ENCODE measurements at regions not wholly inside any gene's neighbourhood (a gene's known extent, or its start where the extent isn't known, plus 50 kb on each side); places are given as distances from the start of the nearest gene placed in this dataset.

DNA sequence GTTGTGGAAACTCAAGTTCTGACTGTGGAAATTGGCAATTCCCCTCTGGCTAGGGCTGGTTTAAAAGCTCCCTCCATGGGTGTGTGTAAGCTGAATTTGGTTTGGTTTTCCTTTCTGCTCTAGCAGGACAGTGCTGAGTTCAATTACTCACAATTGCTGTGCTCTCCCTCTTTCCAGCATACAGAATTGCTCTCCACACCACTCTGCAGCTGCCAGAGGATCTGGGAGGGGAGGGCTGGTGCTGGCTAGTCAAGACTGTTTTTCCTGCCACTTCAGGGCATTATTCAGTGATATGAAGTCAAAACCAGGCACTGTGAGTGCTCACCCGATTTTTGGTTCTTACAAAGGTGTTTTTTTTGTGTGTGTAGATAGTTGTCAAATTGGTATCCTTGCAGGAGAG is 336.9 kb upstream of the SLC24A2 start:
- no peak overlapping the region for H3K27ac ChIP-seq (ENCODE audit: low read length in 2 of 2)
- no peak overlapping the region for H3K4me3 ChIP-seq (ENCODE audit: control extremely low read depth in 1 of 5, extremely low read depth in 1 of 5, insufficient read depth in 1 of 5, low read depth in 2 of 5, low read length in 4 of 5)
- ATAC-seq (ENCODE audit: low read depth) (no peak), DNase-seq (no peak)
- H3K4me3 Mint-ChIP-seq: no peak overlapping the region
- intact Hi-C loops (cut with micrococcal nuclease): no loop called here
- H3K9me3 Mint-ChIP-seq (ENCODE audit: insufficient read depth): no peaks in the 10 kb centered on the region
- no peaks in the 10 kb centered on the region for H4K20me1 ChIP-seq (ENCODE audit: control insufficient read depth, insufficient read depth, low read length, poor library complexity, severe bottlenecking)
- no peak overlapping the region for H3K9ac ChIP-seq (ENCODE audit: low read length)
- WGBS (ENCODE audit: insufficient coverage): no CpG with 5 or more reads among the region's 1 CpG
- ChIA-PET CTCF (no interaction called here), POLR2A (no interaction called here)
- no peak overlapping the region for H2AFZ ChIP-seq (ENCODE audit: insufficient read depth, low read depth, low read length, poor library complexity, severe bottlenecking)
- no peaks in the 10 kb centered on the region for H3K79me2 ChIP-seq (ENCODE audit: control insufficient read depth, insufficient read depth, low read length)
- no peak overlapping the region for H3K4me2 ChIP-seq (replicated peaks; ENCODE audit: low read depth, low read length, poor library complexity, severe bottlenecking)
- H3K27me3 ChIP-seq (replicated peaks in 1 of 4; ENCODE audit: control extremely low read depth in 1 of 4, control insufficient read depth in 3 of 4, insufficient read depth in 4 of 4, low read length in 3 of 4): no peaks in the 10 kb centered on the region
- no peak overlapping the region for H3K27ac Mint-ChIP-seq
- no peaks in the 10 kb centered on the region for H3K4me1 Mint-ChIP-seq
- no peaks in the 10 kb centered on the region for H3K36me3 ChIP-seq (replicated peaks in 1 of 2; ENCODE audit: control extremely low read depth in 1 of 2, control insufficient read depth in 1 of 2, extremely low read depth in 1 of 2, insufficient read depth in 2 of 2, low read length in 1 of 2)
- no peaks in the 10 kb centered on the region for H3K9me3 ChIP-seq (ENCODE audit: control extremely low read depth in 1 of 3, control insufficient read depth in 2 of 3, insufficient read depth in 1 of 3, low read length in 2 of 3)
- H3K27me3 Mint-ChIP-seq: peaks cover 2% of the 10 kb centered on the region
- H3K4me1 ChIP-seq (ENCODE audit: control insufficient read depth in 2 of 2, insufficient read depth in 2 of 2, low read length in 2 of 2): no peaks in the 10 kb centered on the region
- TF ChIP-seq, protein P1, sequence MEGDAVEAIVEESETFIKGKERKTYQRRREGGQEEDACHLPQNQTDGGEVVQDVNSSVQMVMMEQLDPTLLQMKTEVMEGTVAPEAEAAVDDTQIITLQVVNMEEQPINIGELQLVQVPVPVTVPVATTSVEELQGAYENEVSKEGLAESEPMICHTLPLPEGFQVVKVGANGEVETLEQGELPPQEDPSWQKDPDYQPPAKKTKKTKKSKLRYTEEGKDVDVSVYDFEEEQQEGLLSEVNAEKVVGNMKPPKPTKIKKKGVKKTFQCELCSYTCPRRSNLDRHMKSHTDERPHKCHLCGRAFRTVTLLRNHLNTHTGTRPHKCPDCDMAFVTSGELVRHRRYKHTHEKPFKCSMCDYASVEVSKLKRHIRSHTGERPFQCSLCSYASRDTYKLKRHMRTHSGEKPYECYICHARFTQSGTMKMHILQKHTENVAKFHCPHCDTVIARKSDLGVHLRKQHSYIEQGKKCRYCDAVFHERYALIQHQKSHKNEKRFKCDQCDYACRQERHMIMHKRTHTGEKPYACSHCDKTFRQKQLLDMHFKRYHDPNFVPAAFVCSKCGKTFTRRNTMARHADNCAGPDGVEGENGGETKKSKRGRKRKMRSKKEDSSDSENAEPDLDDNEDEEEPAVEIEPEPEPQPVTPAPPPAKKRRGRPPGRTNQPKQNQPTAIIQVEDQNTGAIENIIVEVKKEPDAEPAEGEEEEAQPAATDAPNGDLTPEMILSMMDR (IDR thresholded peaks at IDR 0.05): no peak
- TF ChIP-seq EZH2 (IDR thresholded peaks at IDR 0.05; ENCODE audit: borderline replicate concordance, insufficient read depth, low read depth, low read length, poor library complexity, severe bottlenecking): no peak

DNA sequence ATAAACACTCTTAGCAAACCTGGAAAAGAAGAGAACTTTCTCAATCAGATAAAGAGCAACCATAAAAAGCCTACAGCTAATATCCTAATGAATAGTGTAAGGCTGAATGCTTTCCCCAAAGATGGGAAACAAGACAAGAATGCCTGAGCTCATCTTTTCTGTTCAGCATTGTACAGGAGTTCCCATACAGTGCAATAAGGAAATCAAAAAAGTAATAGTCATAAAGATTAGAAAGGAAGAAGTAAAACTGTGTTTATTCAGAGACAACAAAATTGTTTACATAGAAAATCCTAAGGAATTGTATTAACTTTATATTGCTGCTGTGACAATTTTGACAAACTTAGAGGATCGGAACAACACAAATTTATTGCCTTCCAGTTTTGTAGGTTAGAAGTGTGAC is 330.7 kb upstream of the SLC24A2 start:
- H3K4me1 ChIP-seq (ENCODE audit: control insufficient read depth in 2 of 2, insufficient read depth in 2 of 2, low read length in 2 of 2): no peaks in the 10 kb centered on the region
- H3K4me3 ChIP-seq (ENCODE audit: control extremely low read depth in 1 of 5, extremely low read depth in 1 of 5, insufficient read depth in 1 of 5, low read depth in 2 of 5, low read length in 4 of 5): no peak overlapping the region
- Mint-ChIP-seq H3K4me1 (peaks cover 4% of the 10 kb centered on the region), H3K9me3 (ENCODE audit: insufficient read depth) (peaks cover 8% of the 10 kb centered on the region), H3K27me3 (peaks cover 2% of the 10 kb centered on the region), H3K27ac (no peak overlapping the region), H3K4me3 (no peak overlapping the region)
- no peak overlapping the region for H2AFZ ChIP-seq (ENCODE audit: insufficient read depth, low read depth, low read length, poor library complexity, severe bottlenecking)
- TF ChIP-seq EZH2 (IDR thresholded peaks at IDR 0.05; ENCODE audit: borderline replicate concordance, insufficient read depth, low read depth, low read length, poor library complexity, severe bottlenecking): no peak
- TF ChIP-seq, protein P1 (IDR thresholded peaks at IDR 0.05): no peak
- no peaks in the 10 kb centered on the region for H3K27me3 ChIP-seq (replicated peaks in 1 of 4; ENCODE audit: control extremely low read depth in 1 of 4, control insufficient read depth in 3 of 4, insufficient read depth in 4 of 4, low read length in 3 of 4)
- no peaks in the 10 kb centered on the region for H3K36me3 ChIP-seq (replicated peaks in 1 of 2; ENCODE audit: control extremely low read depth in 1 of 2, control insufficient read depth in 1 of 2, extremely low read depth in 1 of 2, insufficient read depth in 2 of 2, low read length in 1 of 2)
- H3K9me3 ChIP-seq (ENCODE audit: control extremely low read depth in 1 of 3, control insufficient read depth in 2 of 3, insufficient read depth in 1 of 3, low read length in 2 of 3): peaks cover 0 to 10% (median 0%) of the 10 kb centered on the region in 3 donors
- no peaks in the 10 kb centered on the region for H3K79me2 ChIP-seq (ENCODE audit: control insufficient read depth, insufficient read depth, low read length)
- CTCF ChIA-PET: no interaction called here
- POLR2A ChIA-PET: no interaction called here
- no peak overlapping the region for H3K9ac ChIP-seq (ENCODE audit: low read length)
- intact Hi-C loops (cut with micrococcal nuclease): no loop called here
- ATAC-seq (ENCODE audit: low read depth) (no peak), DNase-seq (no peak)
- 100% methylated on average over 1 of the region's 1 CpG for whole genome bisulfite sequencing (ENCODE audit: insufficient coverage)
- H3K27ac ChIP-seq (ENCODE audit: low read length in 2 of 2): no peak overlapping the region
- no peak overlapping the region for H3K4me2 ChIP-seq (replicated peaks; ENCODE audit: low read depth, low read length, poor library complexity, severe bottlenecking)
- no peaks in the 10 kb centered on the region for H4K20me1 ChIP-seq (ENCODE audit: control insufficient read depth, insufficient read depth, low read length, poor library complexity, severe bottlenecking)

All from B cell (primary cell).